Suppressor macrophage (primary cell): ENCODE measurements at regions not wholly inside any gene's neighbourhood (a gene's known extent, or its start where the extent isn't known, plus 50 kb on each side); places are given as distances from the start of the nearest gene placed in this dataset.

Experiments
- DNase-seq, 4 experiments: peaks; one replicate each; pipeline ENCODE4 v3.0.0-alpha.2; 2020 to 2022

DNA sequence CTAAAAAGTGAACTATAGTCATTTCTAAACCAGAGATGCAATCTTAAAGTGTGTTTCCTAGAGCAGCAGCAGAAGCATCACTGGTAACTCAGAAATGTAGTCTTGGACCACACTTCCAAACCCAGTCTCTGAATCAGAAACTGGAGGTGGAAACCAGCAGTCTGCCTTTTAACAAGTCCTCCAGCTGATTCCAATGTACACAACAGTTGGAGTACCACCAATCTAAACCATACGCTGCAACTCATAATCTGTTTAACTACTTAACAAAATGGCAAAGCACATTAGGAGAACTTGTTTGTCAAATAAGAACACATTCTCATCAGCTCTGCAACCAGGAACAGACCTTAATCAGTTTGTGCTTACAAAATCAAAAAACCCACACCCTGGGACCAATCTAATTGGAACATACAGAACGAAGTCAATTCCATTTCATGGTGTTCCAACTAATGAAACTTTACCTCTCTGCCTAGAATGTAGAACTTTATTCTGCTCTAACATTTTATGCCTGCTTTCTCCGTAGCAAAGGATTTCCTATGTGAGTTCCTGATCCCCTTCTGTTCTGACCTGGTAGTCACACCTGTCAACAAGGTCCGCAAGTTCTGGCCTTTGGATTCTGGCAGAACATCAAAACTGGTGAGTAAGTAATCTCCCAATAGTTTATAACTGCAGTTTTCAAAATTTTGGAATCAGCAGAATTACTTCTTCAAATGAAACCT, 390.4 kb downstream of the HTR1B start:
- no peak for DNase-seq

- no peak for DNase-seq
These were observed 399.8 kb downstream of the HTR1B start for GRCh38 chr6:77063494-77063893.

DNA sequence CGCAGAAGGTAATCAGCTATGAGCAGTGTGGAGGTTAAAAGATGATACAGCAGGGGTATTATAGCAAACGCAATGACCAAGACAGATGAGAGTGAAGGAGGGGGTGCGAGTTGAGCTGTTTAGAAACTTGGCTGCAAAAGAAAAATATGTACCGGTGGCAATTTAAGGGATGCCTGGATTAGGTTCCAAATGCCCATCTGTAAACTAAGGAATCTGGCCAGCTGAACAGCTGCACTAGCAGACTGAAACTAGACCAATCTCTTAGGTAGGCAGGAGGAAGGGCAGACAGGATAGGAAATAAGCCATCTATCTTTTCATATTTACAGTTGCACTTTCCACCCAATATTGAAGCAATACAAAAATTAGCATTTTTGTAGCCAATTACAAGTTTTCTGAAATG, 407.6 kb downstream of the HTR1B start:
- no peak for DNase-seq

- no peak for DNase-seq
These were observed 422.6 kb downstream of the HTR1B start for GRCh38 chr6:77040568-77041195.

GRCh38 chr6:77038807-77039206, 424.5 kb downstream of the HTR1B start:
- no peak for DNase-seq

DNA sequence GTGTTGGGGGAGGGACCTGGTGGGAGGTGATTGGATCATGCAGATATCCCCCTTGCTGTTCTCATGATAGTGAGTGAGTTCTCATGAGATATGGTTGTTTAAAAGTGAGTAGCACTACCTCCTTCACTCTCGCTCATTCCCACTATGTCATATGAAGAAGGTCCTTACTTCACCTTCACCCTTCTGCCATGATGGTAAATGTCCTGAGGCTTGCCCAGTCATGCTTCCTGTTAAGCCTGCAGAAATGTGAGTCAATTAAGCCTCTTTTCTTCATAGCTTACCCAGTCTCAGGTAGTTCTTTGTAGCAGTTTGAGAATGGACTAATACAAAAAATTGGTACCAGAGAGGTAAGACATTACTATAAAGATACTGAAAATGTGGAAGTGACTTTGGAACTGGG, 425.9 kb downstream of the HTR1B start:
- no peak for DNase-seq

DNA sequence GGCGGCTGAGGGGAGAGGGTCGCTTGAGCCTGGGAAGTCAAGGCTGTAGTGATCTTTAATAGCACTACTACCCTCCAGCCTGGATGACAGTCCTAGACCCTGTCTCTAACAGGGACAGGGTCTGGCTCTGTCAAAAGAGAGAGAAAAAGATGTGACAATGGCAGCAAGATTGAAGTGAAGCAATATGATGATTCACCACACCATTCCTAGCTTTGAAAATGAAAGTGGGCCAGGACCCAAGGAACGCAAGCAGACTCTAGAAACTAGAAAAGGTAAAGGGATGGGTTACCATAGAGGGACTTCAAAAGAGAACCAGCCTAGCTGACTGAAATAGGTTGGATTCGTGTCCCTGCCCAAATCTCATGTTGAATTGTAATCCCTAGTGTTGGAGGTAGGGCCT, 426.9 kb downstream of the HTR1B start:
- no peak for DNase-seq

GRCh38 chr6:77034161-77034560, 429.1 kb downstream of the HTR1B start:
- DNase-seq: no peak

DNA sequence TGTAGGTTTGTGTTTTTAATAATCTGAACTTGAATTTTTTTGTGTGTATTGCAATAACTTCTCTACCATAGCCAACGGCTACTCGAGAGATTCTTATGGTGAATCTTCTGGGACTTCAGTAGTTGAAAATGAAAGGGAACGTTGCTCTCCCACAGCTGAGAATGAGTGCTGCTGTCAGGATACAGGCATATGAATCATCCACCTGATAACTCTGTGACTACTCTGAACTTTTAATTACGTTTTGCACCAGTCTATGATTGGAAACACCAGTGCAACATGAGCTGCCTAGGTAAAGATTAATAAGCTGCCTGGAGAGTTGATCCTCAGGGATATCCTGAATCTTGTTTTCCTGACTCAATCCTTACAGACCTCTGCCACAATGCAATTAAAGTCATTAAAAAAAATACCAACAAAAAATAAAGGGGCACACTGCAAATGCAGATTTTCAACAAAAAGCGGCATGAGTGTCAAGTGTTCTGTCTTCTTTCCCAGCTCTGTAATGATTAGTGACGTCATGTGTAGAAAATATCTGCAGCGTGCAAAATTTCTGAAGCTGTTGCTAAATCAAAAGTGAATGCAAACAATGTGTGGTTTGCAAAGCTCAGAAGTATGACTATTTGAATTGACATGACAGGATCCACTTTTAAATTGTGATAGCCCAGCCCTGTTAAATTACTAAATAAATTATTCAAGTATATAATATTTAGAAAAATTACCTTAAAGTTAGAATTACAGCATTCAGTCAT, 432.2 kb downstream of the HTR1B start:
- no peak for DNase-seq

DNA sequence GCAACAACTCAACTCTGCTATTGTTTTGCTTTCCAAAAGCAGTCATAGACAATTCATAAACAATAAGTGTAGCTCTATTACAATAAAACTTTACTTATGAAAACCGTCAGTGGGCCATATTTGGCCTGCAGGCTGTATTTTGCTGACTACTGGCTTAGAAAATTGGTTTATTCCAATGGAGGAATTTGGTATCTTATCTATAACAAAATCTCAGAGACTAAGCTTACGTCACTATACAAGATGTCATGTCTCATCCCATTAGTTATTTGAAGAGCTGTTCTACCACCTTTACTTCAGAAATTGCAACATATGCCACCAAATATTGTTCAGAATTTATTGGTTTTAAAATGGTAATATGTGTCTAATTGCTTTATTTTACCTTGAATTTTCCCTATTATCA, 436.9 kb downstream of the HTR1B start:
- DNase-seq: no peak

- no peak for DNase-seq
These were observed 437.5 kb downstream of the HTR1B start for GRCh38 chr6:77025736-77026223.

DNA sequence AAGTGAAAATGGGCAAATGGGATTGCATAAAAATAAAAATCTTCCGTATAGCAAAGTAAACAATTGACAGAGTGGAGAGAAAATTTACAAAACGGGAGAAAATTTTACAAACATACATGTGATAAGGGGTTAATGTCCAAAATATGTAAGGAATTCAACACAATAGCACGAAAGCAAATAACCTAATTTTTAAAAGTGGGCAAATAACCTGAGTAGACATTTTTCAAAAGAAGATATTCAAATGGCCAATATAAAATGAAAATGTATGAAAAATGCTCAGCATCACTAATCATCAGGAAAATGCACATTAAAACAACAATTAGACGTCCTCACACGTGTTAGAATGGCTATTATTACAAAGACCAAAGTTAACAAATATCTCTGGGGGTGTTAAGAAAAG, 441.5 kb downstream of the HTR1B start:
- DNase-seq: no peak

DNA sequence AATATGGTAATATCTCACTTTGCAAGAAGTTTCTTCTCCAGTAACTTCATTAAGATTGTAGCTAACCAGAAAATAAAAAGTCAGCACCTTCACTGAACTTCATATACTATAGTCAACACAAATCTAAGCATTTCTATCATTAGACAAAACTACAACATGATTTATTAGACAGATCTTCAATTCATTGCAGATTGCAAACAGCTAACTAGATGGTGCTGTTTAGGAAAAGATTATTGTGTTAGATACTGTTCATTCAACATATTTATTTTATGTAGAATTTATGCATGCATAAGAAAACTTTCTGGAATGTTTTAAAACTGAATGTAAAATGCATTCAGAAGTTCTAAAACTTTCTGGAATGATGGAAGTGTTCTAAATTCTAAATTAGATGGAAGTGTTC, 442.1 kb downstream of the HTR1B start:
- no peak for DNase-seq

GRCh38 chr6:77019081-77019480, 444.2 kb downstream of the HTR1B start:
- no peak for DNase-seq

- DNase-seq: no peak
These were observed 445.8 kb downstream of the HTR1B start for GRCh38 chr6:77017537-77017936.

- DNase-seq: no peak
These were observed 447.9 kb downstream of the HTR1B start for GRCh38 chr6:77015350-77015749.

DNA sequence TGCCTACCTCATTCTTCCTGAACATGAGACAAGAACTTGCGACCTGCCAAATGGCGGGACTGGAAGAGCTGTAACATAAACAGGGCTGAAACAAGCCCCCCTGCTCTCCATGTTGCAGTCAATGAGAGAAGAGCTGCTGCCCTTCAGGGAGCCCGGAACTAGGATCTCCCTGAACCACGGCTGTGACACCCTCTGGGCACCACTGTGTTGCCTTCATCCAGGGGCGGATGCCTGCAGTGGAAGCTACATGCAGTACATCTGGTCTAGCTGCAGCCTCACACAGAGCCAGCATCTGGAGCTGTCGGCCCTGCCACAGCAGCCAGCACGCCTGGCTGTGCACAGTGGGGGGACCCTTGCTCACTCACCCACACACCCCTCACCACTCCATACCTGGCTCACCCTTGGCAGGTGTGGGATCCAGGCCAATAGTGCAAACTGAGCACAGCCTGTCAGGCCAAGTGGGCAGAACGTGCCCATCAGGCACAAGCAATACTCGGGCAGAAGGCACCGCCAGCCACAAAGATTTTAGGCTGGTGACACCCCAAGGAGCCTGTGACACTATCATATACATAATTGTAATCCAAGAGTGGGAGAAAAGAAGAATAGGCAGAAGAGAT, 451.3 kb downstream of the HTR1B start:
- no peak for DNase-seq

GRCh38 chr6:77010931-77011542, 452.3 kb downstream of the HTR1B start:
- no peak for DNase-seq

GRCh38 chr6:76992553-76992952, 470.7 kb downstream of the HTR1B start:
- no peak for DNase-seq

GRCh38 chr6:76984572-76984971, 478.7 kb downstream of the HTR1B start:
- no peak for DNase-seq

- no peak for DNase-seq
These were observed 480.7 kb downstream of the HTR1B start for GRCh38 chr6:76982476-76983199.

GRCh38 chr6:76972474-76972873, 490.8 kb downstream of the HTR1B start:
- no peak for DNase-seq
